Loucy (cell line): ENCODE measurements at regions not wholly inside any gene's neighbourhood (a gene's known extent, or its start where the extent isn't known, plus 50 kb on each side); places are given as distances from the start of the nearest gene placed in this dataset.

Source experiments
- CTCF ChIP-seq: fragments of 200-600 bp; sonication (generic); conservative IDR thresholded peaks from 2 replicates; pipeline ENCODE4 v1.5.1; 2014; ENCODE audit warnings: mild to moderate bottlenecking, antibody characterized with exemption, low read length
- EZH2phosphoT487 ChIP-seq: fragments of 200-600 bp; IDR thresholded peaks from 2 replicates; pipeline ENCODE4 v1.6.1; 2018; ENCODE audit warnings: antibody characterized with exemption, mild to moderate bottlenecking, moderate library complexity, borderline replicate concordance

GRCh38 chr11:19459240-19459639, 218.5 kb upstream of the E2F8 start:
- TF ChIP-seq CTCF (no peak), EZH2phosphoT487 (no peak)
